ENCODE measurements at regions not wholly inside any gene's neighbourhood (a gene's known extent, or its start where the extent isn't known, plus 50 kb on each side); places are given as distances from the start of the nearest gene placed in this dataset.
"Not testable (repeated sequence)": the region's sequence is repeated elsewhere in the genome, so short reads cannot be mapped to it uniquely, and the experiment has no call there.

DNA sequence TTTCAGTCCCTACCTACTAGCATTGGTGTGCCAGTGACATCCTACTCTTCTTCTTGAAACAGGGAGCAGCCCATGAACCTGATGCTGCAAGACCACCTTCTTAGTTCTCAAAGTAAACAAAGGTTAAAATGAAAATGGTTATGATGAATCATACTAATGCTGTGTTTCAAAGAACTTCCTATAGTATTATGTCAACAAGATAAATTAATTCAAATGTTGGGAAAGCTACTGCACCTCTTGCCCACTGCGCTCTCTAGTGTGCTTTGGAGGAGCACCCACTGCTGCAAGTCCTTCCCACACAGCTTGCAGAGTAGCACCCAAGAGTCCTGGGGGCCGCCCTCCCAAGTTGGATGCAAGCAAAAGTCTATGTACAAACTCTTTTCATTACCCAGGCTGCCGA is 81.1 kb downstream of the CD200R1L start:
- CTCF ChIA-PET = no interaction called here

DNA sequence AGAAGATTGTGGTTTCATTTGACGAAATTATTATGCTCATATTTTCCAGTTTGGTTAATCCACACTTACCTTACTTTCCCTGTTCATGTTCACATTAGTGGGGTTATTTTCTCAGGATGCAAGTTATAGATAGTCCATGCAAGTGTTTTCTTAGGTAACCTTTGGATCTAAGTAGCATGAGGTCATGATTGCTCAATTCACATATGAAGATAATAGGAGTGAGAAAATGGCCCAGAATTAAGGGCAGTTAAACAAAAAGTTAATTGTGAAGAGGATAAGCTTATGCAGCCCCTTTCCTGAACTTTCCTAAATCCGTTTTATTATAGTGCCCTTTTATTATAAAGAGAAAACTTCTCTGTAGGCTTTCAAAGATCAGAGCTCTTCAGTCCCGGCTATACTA is 83.4 kb downstream of the CD200R1L start:
- ChIA-PET CTCF (no interaction called here), POLR2A (no interaction called here)

More for the DNA sequence above, 81.1 kb downstream of the CD200R1L start:
- POLR2A ChIA-PET = no interaction called here

DNA sequence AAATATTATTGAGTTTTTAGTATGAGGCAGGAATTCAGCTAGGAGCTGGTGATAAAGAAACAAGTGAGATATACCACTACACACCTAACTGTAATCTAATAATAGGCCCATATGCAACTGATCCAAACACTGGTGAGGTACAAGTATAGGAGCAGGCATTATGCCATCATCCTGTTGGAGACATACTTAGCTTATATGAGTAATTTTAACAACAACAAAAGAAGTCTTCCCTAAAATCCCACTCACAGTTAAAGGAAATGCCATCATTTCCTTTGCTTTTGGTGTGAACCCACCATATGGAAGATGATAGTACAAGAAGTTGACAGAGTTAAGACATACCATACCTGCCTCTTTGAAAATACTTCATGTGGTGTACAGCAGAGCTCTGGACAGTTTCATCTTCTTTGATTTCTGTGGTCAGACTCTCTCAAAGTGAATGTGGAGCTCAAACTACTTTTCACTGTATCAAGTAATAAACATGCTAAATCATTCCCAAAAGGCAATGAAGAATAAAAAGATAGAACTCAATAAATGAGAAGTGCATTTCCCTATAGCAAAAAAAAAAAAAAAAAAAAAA is 85.5 kb downstream of the CD200R1L start:
- ChIA-PET CTCF (no interaction called here), POLR2A (no interaction called here)

DNA sequence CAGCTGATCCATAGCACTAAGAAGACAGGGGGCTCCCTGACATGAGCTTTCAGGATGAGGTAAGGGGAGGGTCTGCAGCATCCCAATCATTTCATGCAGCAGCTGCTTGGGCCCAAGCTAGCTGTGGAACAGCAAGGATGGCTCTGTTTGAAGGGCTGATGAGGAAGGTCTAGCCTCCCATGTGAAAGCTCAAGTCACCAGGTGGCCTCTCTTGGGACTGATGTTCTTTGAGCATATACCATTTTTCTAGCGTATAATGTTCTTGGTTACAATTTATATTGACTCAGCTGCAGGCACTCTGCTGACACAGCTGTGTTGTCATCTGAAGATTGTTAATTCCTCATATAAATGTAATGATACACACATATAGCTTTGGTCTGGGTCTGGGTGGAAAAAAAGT is 87.0 kb downstream of the CD200R1L start:
- POLR2A ChIA-PET = no interaction called here

DNA sequence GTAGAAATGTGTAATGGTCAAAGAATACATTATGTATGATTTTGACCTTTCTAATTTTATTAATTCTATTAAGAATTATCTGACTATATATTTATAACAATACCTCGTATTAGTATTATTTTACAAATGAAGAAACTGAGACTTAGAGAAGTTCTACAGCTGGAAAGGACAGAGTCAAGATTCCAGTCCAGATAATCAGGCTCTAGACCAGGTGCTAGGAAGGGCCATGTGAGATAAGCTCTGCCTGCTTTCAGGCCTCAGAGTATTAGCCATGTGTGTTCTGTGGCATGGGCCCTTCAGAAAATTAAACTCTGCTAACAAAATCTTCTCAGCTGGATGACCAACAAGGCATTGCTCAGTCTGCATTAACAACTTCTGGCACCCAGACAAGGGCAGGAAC is 87.5 kb downstream of the CD200R1L start:
- CTCF ChIA-PET = no interaction called here
- POLR2A ChIA-PET = no interaction called here

More for the DNA sequence above, 87.0 kb downstream of the CD200R1L start:
- CTCF ChIA-PET = no interaction called here

DNA sequence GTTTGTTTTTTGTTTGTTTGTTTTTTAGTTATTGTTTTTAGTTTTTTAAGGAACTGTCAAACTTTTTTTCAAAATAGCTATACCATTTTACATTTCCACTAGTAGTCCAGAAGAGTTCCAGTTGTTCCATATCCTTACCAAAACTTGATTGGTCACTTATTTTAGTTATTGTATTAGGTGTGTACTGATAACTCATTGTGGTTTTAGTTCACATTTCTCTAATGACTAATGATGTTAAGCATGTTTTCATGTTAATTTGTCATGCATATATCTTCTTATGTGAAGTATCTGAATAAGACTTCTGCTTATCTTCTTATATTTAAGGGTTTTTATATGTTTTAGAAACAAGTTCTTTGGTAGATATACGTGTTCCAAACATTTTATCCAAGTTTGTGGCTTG is 89.5 kb downstream of the CD200R1L start:
- POLR2A ChIA-PET = no interaction called here
- CTCF ChIA-PET = no interaction called here

DNA sequence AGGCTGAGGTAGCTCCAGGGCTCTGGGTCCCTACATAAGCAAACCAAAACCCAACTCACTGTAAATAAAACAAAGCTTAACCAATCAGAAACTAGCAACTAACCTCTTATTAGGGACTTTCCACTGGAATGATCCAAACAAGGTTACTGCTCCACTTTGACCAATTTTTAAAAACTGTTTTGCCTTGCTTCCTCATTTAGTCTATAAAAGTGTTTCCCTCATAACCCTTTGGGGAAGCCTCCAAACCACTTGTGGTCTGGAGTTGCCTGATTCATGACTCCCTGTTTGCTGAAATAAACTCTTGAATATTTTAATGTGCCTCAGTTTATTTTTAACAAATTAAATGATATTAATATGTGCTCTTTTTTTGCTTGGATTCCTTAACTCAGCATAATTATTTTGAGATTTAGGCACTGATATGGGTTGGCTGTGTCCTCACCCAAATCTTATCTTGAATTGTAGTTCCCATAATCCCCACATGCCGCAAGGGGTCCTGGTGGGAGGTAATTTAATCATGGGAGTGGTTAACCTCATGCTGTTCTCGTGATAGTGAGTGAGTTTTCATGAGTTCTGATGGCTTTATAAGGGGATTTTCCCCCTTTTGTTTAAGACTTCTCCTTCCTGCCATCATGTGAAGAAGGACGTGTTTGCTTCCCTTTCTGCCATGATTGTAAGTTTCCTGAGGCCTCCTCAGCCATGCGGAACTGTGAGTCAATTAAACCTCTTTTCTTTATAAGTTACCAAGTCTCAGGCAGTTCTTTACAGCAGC is 90.6 kb downstream of the CD200R1L start:
- ChIA-PET POLR2A (no interaction called here), CTCF (no interaction called here)

DNA sequence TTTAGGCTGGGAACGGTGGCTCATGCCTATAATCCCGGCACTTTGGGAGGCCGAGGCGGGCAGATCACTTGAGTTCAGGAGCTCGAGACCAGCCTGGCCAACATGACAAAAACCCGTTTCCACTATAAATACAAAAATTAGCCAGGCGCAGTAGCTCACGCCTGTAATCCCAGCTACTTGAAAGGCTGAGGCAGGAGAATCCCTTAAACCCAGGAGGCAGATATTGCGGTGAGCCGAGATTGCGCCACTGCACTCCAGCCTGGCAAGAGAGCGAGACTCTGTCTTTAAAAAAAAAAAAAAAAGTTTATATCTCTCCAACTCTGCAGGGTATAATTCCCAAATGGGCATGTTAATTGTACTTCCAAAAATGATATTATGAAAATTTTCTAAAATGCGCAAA is 91.6 kb downstream of the CD200R1L start:
- POLR2A ChIA-PET = not testable (repeated sequence)
- CTCF ChIA-PET = interaction anchor here (0.7 kb wide), 1 partner anchor 86 kb away, joined by 3 read pairs; no protein-coding TSS in a partner anchor

DNA sequence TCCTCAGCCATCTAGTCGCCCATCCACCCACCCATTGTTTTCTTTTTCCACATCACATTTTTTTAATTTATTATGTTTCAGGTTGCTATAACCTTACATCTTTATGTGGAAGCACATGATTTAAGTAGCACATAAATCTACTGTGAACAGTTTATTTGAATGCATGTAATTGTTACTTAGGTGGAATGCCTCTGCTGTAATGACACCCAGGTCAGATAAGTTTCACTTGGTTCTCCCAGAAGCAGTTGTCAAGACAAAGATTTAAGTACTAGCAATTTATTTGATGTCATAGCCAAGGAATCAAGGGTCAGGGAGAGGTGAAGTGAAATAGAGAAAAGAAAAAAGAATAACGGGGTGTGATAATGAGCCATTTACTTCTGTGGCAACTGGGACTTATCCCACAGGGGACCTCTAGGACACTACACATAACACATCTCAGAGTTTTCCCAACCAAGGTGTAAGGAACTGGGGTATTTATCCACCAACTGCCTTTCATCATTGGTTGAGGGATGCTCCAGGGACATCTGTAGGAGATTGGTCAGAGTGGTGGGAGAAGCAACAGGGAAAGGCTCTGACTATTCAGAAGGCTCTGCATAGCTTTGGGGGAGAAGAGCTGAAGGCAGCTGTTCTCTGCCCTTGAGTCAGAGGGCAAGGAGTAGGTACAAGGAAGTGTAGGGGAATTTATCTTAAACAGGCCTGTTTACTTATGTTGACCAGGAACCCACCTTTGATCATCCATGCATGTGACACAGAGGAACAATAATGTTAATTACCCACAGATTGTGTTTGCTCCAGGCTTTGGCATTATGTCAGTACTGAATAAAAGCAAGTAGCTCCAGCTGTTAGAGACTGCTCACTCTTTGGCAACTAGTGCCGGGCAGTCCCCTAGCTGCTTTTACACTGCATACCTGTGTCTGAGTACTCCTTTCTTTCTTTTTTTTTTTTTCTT is 94.8 kb downstream of the CD200R1L start:
- ChIA-PET CTCF (no interaction called here), POLR2A (no interaction called here)

DNA sequence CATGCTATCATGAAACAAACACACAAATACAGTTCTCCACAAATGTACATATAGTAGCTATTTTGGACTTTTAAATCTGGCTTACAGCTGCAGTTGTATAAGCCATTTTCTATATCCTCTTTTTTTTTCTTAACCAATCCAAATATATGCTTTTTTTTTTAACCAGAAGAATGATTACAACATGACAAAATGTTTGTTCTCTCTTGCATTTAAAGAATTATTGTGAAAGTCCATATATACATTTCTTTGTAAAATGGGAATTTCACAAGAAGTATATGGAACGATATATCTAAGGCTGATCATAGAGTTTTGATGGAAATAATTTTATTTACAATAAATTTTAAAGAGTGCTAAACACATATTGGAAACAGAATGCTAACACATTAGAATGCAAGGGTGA is 95.6 kb downstream of the CD200R1L start:
- POLR2A ChIA-PET = no interaction called here
- CTCF ChIA-PET = no interaction called here

DNA sequence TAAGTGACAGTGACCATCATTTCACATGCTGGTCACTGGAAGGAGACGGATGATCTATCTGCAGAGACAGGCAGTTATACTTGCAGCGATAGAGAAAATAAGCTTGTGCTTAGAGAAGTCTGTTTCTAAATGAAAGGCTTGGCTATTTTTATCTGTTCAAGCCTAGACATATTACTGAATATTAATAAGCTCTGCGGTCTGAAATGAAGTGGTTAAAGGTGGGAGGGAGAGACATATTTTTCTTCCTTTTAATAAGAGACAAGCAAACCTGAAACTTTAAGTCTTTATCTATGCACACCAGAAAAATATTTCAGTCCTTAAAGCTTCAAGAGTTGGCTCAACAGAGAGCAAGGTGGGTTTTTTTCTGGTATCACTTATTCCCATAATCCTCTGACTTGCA is 99.0 kb downstream of the CD200R1L start:
- ChIA-PET POLR2A (no interaction called here), CTCF (interaction anchor here (3.1 kb wide), 1 partner anchor 13 kb away, joined by 10 read pairs; no protein-coding TSS in a partner anchor)

DNA sequence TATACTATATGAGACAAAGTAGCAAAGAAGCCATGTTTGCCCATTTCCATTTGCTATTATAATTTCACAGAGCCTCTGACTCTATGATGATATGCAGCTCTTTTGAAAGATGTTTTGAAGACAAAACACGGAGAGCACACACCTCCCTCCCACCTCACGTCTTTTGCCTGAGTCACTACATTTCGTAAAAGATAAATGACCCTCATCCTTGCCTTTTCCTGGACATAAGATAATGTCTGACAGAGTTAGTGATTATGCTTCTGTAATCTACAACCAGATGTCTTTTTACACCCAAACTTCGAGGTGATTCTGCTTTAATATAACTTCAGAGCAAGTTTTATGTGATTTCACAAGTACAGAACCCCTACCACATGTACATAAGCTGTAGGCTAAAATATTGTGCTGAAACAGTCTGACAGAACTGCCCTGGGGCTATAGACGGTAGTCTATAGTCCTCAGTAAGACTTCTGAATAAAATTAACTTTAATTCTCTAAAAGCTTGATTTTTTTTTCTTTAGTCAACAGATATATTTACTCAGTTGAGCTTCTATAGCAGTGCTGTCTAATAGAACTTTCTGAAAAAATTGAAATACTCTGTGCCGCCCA is 99.9 kb downstream of the CD200R1L start:
- POLR2A ChIA-PET = no interaction called here
- CTCF ChIA-PET = interaction anchor here (3.1 kb wide), 1 partner anchor 12 kb away, joined by 10 read pairs; no protein-coding TSS in a partner anchor

DNA sequence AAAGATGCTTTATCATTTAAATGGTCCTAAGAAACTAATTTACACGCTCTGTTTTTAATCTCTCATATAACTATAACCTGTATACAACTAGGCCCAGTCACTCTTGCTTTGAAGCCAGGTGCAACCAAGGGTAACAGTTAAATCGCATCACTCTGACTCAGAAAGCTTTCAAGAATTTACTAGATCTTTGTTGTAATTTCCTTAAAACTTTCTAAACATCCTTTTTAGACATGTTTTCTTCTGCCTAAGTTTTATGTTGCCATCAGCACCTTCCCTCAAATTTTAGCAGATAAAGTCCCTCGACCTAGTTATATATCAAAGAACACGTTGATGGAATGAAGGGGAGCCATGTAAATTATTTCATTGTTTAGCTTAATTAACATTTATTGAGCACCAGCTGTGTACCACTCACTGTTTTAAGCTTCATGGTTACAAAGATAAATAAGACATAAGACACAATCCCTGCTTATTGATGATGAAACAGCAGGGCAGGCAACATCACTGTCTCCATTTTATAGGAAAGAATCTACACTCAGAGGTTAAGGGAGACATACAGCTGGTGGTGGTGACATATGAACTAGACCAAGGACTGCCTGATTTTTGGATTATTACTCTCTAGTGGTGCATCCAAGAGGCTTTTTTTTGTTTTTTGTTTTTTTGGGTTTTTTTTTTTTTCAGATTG is 101.0 kb downstream of the CD200R1L start:
- POLR2A ChIA-PET = no interaction called here
- CTCF ChIA-PET = interaction anchor here (3.1 kb wide), 1 partner anchor 11 kb away, joined by 10 read pairs; no protein-coding TSS in a partner anchor

DNA sequence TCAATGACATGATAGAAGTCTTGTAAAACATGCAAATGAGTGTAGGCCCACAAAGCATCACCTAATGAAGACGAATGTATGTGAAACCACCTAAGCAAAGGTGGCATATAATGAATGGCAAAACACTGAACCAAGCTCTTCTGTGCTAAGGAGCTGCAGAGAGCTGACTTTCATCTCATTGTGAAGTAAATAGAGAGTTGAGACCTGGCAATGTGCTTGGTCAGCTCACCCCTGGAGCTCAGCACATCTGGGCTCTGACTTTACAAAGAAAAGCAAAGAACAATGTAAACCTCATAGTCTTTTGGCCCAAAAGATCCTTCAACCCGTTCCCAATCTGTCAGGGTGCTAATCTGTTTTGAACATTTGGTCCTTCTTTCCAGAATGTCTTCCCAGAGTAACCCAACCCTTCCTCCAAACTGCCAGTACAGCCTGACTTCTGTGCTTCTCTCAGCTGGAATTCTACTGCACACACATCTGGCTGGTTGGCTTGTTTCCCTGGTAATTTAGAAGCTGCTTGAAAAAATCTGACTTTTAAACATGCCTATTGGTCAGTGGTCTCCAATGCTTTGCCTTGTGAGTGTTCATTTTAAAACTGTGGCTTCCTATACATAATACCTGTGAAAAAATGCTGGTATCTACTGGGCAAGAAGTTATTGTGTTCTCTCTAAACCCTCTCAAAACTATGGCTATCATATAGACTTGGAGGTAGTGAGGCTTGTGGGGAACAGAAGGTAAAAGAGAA is 101.7 kb downstream of the CD200R1L start:
- ChIA-PET POLR2A (no interaction called here), CTCF (interaction anchor here (0.7 to 3.1 kb wide), 2 partner anchors 10 to 84 kb away, joined by 3 to 10 read pairs; no protein-coding TSS in a partner anchor)

DNA sequence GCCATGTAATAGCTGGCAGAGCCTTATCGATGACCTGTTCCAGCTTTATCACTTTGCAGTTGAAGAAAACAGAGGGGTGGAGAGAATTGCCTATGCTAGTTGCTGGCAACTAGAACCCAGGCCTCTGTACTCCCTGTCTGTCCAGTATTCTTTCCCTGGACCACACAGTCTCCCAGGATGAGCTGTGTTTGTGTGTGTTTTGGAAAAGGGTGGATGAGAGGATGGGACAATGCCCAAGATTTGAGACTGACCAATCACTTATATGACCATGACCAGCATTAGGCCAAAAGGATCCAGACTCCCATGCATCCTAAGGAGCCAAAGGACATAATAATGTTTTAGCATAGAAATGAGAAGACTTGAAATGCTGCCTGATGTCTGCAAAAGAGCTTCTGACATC is 102.6 kb downstream of the CD200R1L start:
- POLR2A ChIA-PET = no interaction called here
- CTCF ChIA-PET = no interaction called here

DNA sequence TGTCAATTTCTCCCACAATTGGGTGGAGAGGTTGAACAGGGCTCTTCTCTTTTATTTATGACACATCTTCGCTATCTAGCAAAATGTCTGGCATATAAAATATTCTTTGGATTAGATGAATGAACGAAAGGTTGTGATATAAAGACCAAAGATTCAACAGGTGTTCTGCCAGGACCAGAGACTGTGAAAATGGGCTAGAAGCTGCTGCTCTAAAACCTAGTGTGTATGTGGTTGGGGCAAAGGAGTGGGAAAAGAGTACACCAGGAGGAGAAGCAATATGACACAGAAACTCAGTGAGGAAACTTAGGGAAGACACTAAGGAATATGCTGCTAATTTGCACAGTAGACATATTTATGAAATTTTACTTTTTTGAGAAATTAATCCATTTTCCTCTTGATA is 102.0 kb upstream of the CCDC80 start:
- ChIA-PET CTCF (no interaction called here), POLR2A (no interaction called here)

DNA sequence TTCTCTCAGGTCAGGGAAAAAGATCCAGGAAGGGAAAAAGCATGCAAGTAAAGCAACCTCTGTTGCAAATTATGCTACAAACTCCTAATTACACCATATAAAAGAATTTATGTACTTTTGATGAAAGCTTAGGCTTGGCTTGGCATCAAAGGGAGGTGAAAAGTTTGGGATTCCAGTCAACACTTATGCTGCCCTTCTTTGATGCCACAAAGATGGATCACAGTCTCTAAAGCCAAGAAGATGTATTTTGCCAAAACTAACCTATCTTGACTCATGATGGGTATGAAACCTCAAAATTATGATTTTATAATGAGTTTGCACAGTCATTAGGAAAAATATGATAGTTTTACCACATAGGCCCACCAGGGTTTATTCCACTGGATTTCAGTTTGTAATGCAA is 101.0 kb upstream of the CCDC80 start:
- CTCF ChIA-PET = no interaction called here
- POLR2A ChIA-PET = no interaction called here

DNA sequence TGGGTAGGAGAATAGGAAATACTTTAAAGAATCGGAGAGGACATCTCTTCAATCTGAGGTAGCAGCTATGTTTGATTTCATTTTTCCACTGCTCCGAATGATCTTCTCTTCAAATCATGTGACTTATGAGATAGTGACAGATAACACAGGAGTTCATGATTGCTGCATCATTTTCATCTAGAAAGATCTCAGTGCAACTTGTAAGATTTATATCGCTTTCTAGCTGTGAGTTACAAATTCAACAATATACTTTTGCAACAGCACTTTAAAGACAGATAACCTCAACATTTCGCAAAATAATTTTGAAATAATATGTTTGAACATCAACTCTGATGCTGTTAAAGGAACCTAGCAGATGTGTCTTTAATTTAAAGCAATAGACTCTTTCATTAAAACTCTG is 99.9 kb upstream of the CCDC80 start:
- ChIA-PET CTCF (no interaction called here), POLR2A (no interaction called here)
